ENCODE measurements at regions not wholly inside any gene's neighbourhood (a gene's known extent, or its start where the extent isn't known, plus 50 kb on each side); places are given as distances from the start of the nearest gene placed in this dataset.
A peak's percentile ranks its signal among the peaks of the same experiment; 100 is the strongest.

- no peak for DNase-seq
- no peak overlapping the region for H3K27ac ChIP-seq
- TF ChIP-seq POLR2A (IDR thresholded peaks at IDR 0.05) (no peak), CTCF (IDR thresholded peaks at IDR 0.05) (no peak)
- no peaks in the 10 kb centered on the region for H3K4me1 ChIP-seq
- no peaks in the 10 kb centered on the region for H3K36me3 ChIP-seq
- no peaks in the 10 kb centered on the region for H3K27me3 ChIP-seq
- H3K4me3 ChIP-seq: no peak overlapping the region
- H3K9me3 ChIP-seq: no peaks in the 10 kb centered on the region
These were observed 125.8 kb upstream of the TMPO start for GRCh38 chr12:98389593-98389992.

- DNase-seq: peak; percentile 75 to 92 (median 85)
- peak overlapping the region; percentile 30 to 52 (median 42) for H3K4me3 ChIP-seq
- no peaks in the 10 kb centered on the region for H3K9me3 ChIP-seq
- no peak overlapping the region for H3K27ac ChIP-seq
- no peaks in the 10 kb centered on the region for H3K36me3 ChIP-seq
- no peak for TF ChIP-seq POLR2A (IDR thresholded peaks at IDR 0.05)
- peak; percentile 76 to 92 (median 90) for TF ChIP-seq CTCF (IDR thresholded peaks at IDR 0.05)
- no peaks in the 10 kb centered on the region for H3K27me3 ChIP-seq
- peaks cover 0 to 2% (median 0%) of the 10 kb centered on the region in 4 donors for H3K4me1 ChIP-seq
These were observed 117.9 kb upstream of the TMPO start for GRCh38 chr12:98397323-98398105.

GRCh38 chr12:98399532-98399931 is 115.9 kb upstream of the TMPO start:
- TF ChIP-seq POLR2A (IDR thresholded peaks at IDR 0.05): no peak
- no peak for TF ChIP-seq CTCF (IDR thresholded peaks at IDR 0.05)
- H3K9me3 ChIP-seq: no peaks in the 10 kb centered on the region
- DNase-seq: peak in 2 of 3 donors; percentile 23 to 55
- H3K4me1 ChIP-seq: peaks cover 0 to 2% (median 0%) of the 10 kb centered on the region in 4 donors
- H3K27me3 ChIP-seq: no peaks in the 10 kb centered on the region
- H3K36me3 ChIP-seq: no peaks in the 10 kb centered on the region
- H3K4me3 ChIP-seq: no peak overlapping the region
- H3K27ac ChIP-seq: no peak overlapping the region

GRCh38 chr12:98401427-98401826 is 114.0 kb upstream of the TMPO start:
- Histone ChIP-seq H3K27me3 (no peaks in the 10 kb centered on the region), H3K4me3 (no peak overlapping the region), H3K27ac (no peak overlapping the region), H3K36me3 (no peaks in the 10 kb centered on the region), H3K9me3 (no peaks in the 10 kb centered on the region), H3K4me1 (peaks cover 0 to 2% (median 0%) of the 10 kb centered on the region in 4 donors)
- TF ChIP-seq POLR2A (IDR thresholded peaks at IDR 0.05): no peak
- no peak for TF ChIP-seq CTCF (IDR thresholded peaks at IDR 0.05)
- DNase-seq: no peak

GRCh38 chr12:98402091-98402490 is 113.3 kb upstream of the TMPO start:
- no peak for DNase-seq
- no peak for TF ChIP-seq CTCF (IDR thresholded peaks at IDR 0.05)
- no peak for TF ChIP-seq POLR2A (IDR thresholded peaks at IDR 0.05)
- H3K27me3 ChIP-seq: no peaks in the 10 kb centered on the region
- no peaks in the 10 kb centered on the region for H3K36me3 ChIP-seq
- H3K4me1 ChIP-seq: peaks cover 0 to 2% (median 0%) of the 10 kb centered on the region in 4 donors
- no peaks in the 10 kb centered on the region for H3K9me3 ChIP-seq
- H3K4me3 ChIP-seq: no peak overlapping the region
- peak overlapping the region in 1 of 4 donors; percentile 35 for H3K27ac ChIP-seq

Measured in Peyer's patch (tissue), 4 donors.